ENCODE measurements at regions not wholly inside any gene's neighbourhood (a gene's known extent, or its start where the extent isn't known, plus 50 kb on each side); places are given as distances from the start of the nearest gene placed in this dataset.

GRCh38 chr16:85253084-85253941 lies 141.0 kb upstream of the CIBAR2 start:
- Histone ChIP-seq H2BK5ac (ENCODE audit: insufficient read length, low read length) (no peak overlapping the region), H3K27me3 (ENCODE audit: insufficient read depth, low read length) (no peaks in the 10 kb centered on the region), H3K4me1 (ENCODE audit: insufficient read depth, low read length) (no peaks in the 10 kb centered on the region), H2BK120ac (ENCODE audit: low read depth, low read length, poor library complexity, severe bottlenecking) (no peak overlapping the region), H4K5ac (ENCODE audit: insufficient read length, low read depth, low read length) (no peak overlapping the region), H3K79me2 (ENCODE audit: insufficient read depth, low read length) (no peaks in the 10 kb centered on the region; the same call in 1 of the 2 replicates), H4K91ac (ENCODE audit: insufficient read length, low read depth, low read length) (no peak overlapping the region), H3K56ac (ENCODE audit: insufficient read length, low read depth, low read length) (no peak overlapping the region), H3K79me1 (ENCODE audit: insufficient read depth, low read depth, low read length, poor library complexity, severe bottlenecking) (no peaks in the 10 kb centered on the region), H3K23ac (ENCODE audit: insufficient read length, low read depth, low read length) (no peak overlapping the region), H4K20me1 (ENCODE audit: control insufficient read depth, insufficient read depth, insufficient read length) (peaks cover 4% of the 10 kb centered on the region), H2BK20ac (ENCODE audit: low read depth, low read length, poor library complexity, severe bottlenecking) (no peak overlapping the region), H3K18ac (ENCODE audit: insufficient read length, low read depth, low read length) (no peak overlapping the region), H3K14ac (ENCODE audit: insufficient read depth, low read length) (no peak overlapping the region), H3K4me2 (ENCODE audit: insufficient read depth, insufficient read length, low read length) (no peak overlapping the region), H2AK5ac (ENCODE audit: insufficient read length, low read length) (no peak overlapping the region), H2AFZ (ENCODE audit: low read length) (no peak overlapping the region), H3K4ac (ENCODE audit: low read depth, low read length) (no peak overlapping the region), H3T11ph (ENCODE audit: low read length) (no peak overlapping the region), H3K27ac (ENCODE audit: insufficient read length, low read depth, low read length) (no peak overlapping the region), H2BK15ac (ENCODE audit: low read depth, low read length) (no peak overlapping the region), H3K9me3 (ENCODE audit: control insufficient read depth, low read depth, low read length) (no peaks in the 10 kb centered on the region), H3K23me2 (ENCODE audit: insufficient read length, low read depth, low read length, poor library complexity, severe bottlenecking) (no peaks in the 10 kb centered on the region), H4K8ac (replicated peaks; ENCODE audit: insufficient read length, low read depth, low read length) (no peak overlapping the region), H2BK12ac (ENCODE audit: insufficient read length, low read depth, low read length) (no peak overlapping the region), H3K9ac (ENCODE audit: extremely low read depth, insufficient read length, low read length) (no peak overlapping the region)
- DNase-seq, result peak; percentile 82
- Mint-ChIP-seq H3K4me1 (peaks cover 0 to 11% of the 10 kb centered on the region in 2 experiments; a peak in 2 of 4 replicates), H3K27me3 (ENCODE audit: low read depth) (no peaks in the 10 kb centered on the region), H3K36me3 (ENCODE audit: insufficient read depth in 1 of 3, low read depth in 3 of 3) (no peaks in the 10 kb centered on the region; a peak in 1 of 7 replicates), H3K4me3 (no peak overlapping the region; a peak in 1 of 5 replicates), H3K27ac (peak overlapping the region in 2 of 3 experiments; percentile 68 to 79; a peak in 2 of 7 replicates), H3K9me3 (no peaks in the 10 kb centered on the region)
- WGBS (ENCODE audit: extremely low coverage, insufficient read length, low lambda C conversion rate), result no CpG with 5 or more reads among the region's 22 CpGs
- TF ChIP-seq CTCF (conservative IDR thresholded peaks at IDR 0.05), result peak; percentile 99

Data from H9 (cell line).